Smooth muscle cell (in vitro differentiated cells): ENCODE measurements at regions not wholly inside any gene's neighbourhood (a gene's known extent, or its start where the extent isn't known, plus 50 kb on each side); places are given as distances from the start of the nearest gene placed in this dataset.

Source experiments
- DNase-seq: peaks from one replicate; lab custom pipeline; 2025; ENCODE audit not compliant: unreplicated experiment; lab: John Stamatoyannopoulos, UW
- H2AFZ ChIP-seq: fragments of 200-600 bp; sonication (generic); 2 replicates; pipeline ENCODE4 v1.6.0; 2016; ENCODE audit warnings: antibody characterized with exemption, low read depth, mild to moderate bottlenecking
- H3F3A ChIP-seq: fragments of 200-600 bp; sonication (generic); 2 replicates; pipeline ENCODE4 v1.6.0; 2017; ENCODE audit warnings: antibody characterized with exemption, low read depth
- H3K27ac ChIP-seq: fragments of 200-600 bp; sonication (generic); 2 replicates; pipeline ENCODE4 v1.5.1; 2016; ENCODE audit warnings: low read depth, mild to moderate bottlenecking
- H3K27me3 ChIP-seq: fragments of 200-600 bp; sonication (generic); 2 replicates; pipeline ENCODE4 v1.6.1; 2016; ENCODE audit warnings: low read depth, mild to moderate bottlenecking
- H3K36me3 ChIP-seq: fragments of 200-600 bp; sonication (generic); 2 replicates; pipeline ENCODE4 v1.5.1; 2016; ENCODE audit warnings: low read depth
- H3K4me1 ChIP-seq: fragments of 200-600 bp; sonication (generic); 2 replicates; pipeline ENCODE4 v1.5.1; 2016; ENCODE audit warnings: low read depth
- H3K4me2 ChIP-seq: fragments of 200-600 bp; sonication (generic); 2 replicates; pipeline ENCODE4 v1.6.0; 2016; ENCODE audit warnings: mild to moderate bottlenecking
- H3K4me3 ChIP-seq: fragments of 200-600 bp; sonication (generic); 2 replicates; pipeline ENCODE4 v1.5.1; 2016; ENCODE audit warnings: mild to moderate bottlenecking
- H3K79me2 ChIP-seq: fragments of 200-600 bp; sonication (generic); 2 replicates; pipeline ENCODE4 v1.6.0; 2016; ENCODE audit warnings: low read depth, mild to moderate bottlenecking
- H3K9ac ChIP-seq: fragments of 200-600 bp; sonication (generic); 2 replicates; pipeline ENCODE4 v1.6.0; 2016; ENCODE audit warnings: low read depth
- H3K9me3 ChIP-seq: fragments of 200-600 bp; sonication (generic); replicated peaks from 2 replicates; pipeline ENCODE4 v1.5.1; 2016; ENCODE audit warnings: low read depth
- H4K20me1 ChIP-seq: fragments of 200-600 bp; sonication (generic); 2 replicates; pipeline ENCODE4 v1.6.0; 2016; ENCODE audit warnings: low read depth
- WGBS: methylation state at CpG from one replicate; pipeline ENCODE4 v1.1.7; 2016; ENCODE audit warnings: low lambda C conversion rate; 5-methylcytosine and 5-hydroxymethylcytosine counted together
- TF ChIP-seq, protein P1 (sequence below): fragments of 200-600 bp; sonication (generic); IDR thresholded peaks from 2 replicates; pipeline ENCODE4 v1.5.1; 2017; ENCODE audit warnings: borderline replicate concordance, mild to moderate bottlenecking, antibody characterized with exemption; ENCODE audit not compliant: insufficient read depth, poor library complexity, severe bottlenecking

DNA sequence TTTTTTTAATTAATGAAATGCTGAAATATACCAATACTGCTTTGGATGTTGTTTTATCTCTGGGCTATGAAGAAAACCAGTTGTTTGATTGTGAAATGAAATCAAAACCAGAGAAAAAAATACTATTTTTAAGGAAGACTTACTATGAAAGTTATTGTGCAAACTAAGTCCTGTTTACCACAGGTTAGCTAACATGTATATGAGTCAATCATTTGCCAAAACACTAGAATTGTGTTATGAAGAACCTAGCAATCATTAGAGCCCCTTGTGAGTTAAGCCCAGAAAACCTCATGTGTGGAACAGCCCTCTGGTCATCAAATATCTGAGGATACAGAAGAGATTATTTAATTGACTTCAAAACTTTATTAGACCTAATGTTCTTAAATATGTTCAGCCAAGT lies 83.7 kb downstream of the FAT3 start:
- H3K27me3 ChIP-seq: no peaks in the 10 kb centered on the region
- no peak overlapping the region for H3K4me2 ChIP-seq
- peaks cover 32% of the 10 kb centered on the region for H3K4me1 ChIP-seq
- no peaks in the 10 kb centered on the region for H3K36me3 ChIP-seq
- no peak overlapping the region for H3K9ac ChIP-seq
- H3K9me3 ChIP-seq: no peaks in the 10 kb centered on the region
- no peak overlapping the region for H3K4me3 ChIP-seq
- TF ChIP-seq, protein P1, sequence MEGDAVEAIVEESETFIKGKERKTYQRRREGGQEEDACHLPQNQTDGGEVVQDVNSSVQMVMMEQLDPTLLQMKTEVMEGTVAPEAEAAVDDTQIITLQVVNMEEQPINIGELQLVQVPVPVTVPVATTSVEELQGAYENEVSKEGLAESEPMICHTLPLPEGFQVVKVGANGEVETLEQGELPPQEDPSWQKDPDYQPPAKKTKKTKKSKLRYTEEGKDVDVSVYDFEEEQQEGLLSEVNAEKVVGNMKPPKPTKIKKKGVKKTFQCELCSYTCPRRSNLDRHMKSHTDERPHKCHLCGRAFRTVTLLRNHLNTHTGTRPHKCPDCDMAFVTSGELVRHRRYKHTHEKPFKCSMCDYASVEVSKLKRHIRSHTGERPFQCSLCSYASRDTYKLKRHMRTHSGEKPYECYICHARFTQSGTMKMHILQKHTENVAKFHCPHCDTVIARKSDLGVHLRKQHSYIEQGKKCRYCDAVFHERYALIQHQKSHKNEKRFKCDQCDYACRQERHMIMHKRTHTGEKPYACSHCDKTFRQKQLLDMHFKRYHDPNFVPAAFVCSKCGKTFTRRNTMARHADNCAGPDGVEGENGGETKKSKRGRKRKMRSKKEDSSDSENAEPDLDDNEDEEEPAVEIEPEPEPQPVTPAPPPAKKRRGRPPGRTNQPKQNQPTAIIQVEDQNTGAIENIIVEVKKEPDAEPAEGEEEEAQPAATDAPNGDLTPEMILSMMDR: no peak
- DNase-seq: no peak
- H3K79me2 ChIP-seq: no peaks in the 10 kb centered on the region
- no peaks in the 10 kb centered on the region for H3F3A ChIP-seq
- H3K27ac ChIP-seq: no peak overlapping the region
- H2AFZ ChIP-seq: no peak overlapping the region
- no peaks in the 10 kb centered on the region for H4K20me1 ChIP-seq

DNA sequence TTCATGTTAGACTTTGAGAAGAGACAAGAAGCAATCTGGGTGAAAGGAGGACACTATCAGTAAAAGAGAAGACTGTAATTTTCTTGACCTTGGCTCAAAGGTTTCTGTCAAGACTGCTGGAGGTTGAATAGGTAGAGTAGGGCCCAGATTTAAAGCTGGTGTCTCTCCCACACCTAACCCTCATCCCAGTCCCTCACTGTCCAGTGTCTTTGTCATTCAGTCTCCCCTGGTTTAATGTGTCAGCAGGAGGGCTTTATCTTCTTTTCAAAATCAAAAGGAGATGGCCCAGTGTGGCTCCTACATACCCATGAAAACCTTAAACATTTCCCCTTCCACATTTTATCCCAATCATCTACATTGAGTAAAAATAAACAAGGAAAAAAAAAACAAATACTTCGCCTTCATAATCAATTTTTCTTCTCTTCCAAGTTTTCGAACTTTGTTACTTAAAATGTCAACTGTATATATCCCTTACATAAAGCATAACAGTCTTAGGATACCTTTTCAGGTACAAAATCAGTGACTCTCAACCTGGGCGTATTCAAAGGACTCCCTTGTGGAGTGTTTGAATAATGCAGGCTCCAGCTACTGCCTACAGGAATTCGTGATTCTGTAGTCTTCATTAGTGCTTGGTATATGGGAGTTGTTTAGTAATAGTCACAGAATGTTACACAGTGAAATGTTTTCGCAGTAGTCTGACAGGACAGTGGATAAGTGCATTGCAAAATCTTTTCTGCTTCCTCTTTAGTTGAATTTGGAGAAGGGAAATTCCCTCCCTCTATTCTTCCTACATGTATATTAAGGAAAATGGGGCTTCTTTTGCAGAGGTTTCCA lies 87.2 kb downstream of the FAT3 start:
- Histone ChIP-seq H3K4me1 (peaks cover 32% of the 10 kb centered on the region), H3K9me3 (no peaks in the 10 kb centered on the region), H3K79me2 (no peaks in the 10 kb centered on the region), H3F3A (no peaks in the 10 kb centered on the region), H3K4me2 (no peak overlapping the region), H3K36me3 (no peaks in the 10 kb centered on the region), H3K4me3 (no peak overlapping the region), H3K9ac (no peak overlapping the region), H3K27me3 (no peaks in the 10 kb centered on the region), H4K20me1 (no peaks in the 10 kb centered on the region), H3K27ac (no peak overlapping the region), H2AFZ (peak overlapping the region; percentile 3)
- TF ChIP-seq, protein P1: peak; percentile 16
- 52% methylated on average over 5 of the region's 5 CpGs for WGBS
- DNase-seq: no peak

DNA sequence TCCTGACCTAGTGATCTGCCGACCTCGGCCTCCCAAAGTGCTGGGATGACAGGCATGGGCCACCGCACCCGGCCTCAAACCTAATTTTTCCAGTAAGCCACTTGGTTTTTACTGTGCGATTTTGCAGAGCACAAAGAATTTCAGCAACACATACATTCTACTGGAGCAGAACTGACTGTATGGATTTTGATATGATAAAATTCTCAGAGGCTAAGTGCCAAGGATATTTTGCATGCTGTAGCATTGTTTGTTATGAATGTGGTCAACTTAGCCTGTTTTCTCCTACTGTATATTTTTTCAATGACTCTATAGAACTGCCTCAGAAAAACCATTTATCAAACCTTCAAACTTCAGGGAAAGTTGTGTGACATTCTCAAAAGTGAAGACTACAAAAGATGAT lies 89.2 kb downstream of the FAT3 start:
- Histone ChIP-seq H3K4me1 (peaks cover 29% of the 10 kb centered on the region), H3K79me2 (no peaks in the 10 kb centered on the region), H3K9me3 (no peaks in the 10 kb centered on the region), H3F3A (no peaks in the 10 kb centered on the region), H3K36me3 (no peaks in the 10 kb centered on the region), H3K27ac (no peak overlapping the region), H3K27me3 (no peaks in the 10 kb centered on the region), H4K20me1 (no peaks in the 10 kb centered on the region), H2AFZ (no peak overlapping the region), H3K4me3 (no peak overlapping the region), H3K4me2 (no peak overlapping the region), H3K9ac (no peak overlapping the region)
- DNase-seq: no peak
- TF ChIP-seq, protein P1: no peak
- WGBS: 84% methylated on average over 5 of the region's 5 CpGs

DNA sequence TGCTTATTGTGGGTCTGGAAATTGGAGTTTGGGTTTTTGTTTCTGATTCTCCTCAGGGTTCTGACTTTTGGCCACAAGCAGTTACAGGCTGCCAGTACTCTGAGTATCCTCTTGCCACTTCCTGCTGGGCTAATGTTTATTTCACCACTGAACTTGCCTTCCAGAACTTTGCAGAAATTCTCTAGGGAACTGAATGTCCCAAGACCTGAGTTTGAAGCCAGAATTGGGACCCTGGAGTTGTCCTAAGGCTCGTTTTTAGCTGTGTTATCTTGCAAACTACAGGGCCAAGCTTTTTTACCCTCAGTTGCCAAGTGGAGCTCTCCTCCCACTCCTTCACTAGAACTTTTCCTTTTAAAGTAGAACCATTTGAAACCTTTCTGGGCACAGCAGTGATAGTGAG lies 89.9 kb downstream of the FAT3 start:
- no peak overlapping the region for H3K4me3 ChIP-seq
- no peaks in the 10 kb centered on the region for H3K27me3 ChIP-seq
- H3F3A ChIP-seq: no peaks in the 10 kb centered on the region
- TF ChIP-seq, protein P1: no peak
- H3K9me3 ChIP-seq: no peaks in the 10 kb centered on the region
- 42% methylated on average over 1 of the region's 1 CpG for WGBS
- no peak overlapping the region for H3K4me2 ChIP-seq
- no peaks in the 10 kb centered on the region for H3K79me2 ChIP-seq
- H3K36me3 ChIP-seq: no peaks in the 10 kb centered on the region
- no peak overlapping the region for H3K27ac ChIP-seq
- no peak overlapping the region for H3K9ac ChIP-seq
- H4K20me1 ChIP-seq: no peaks in the 10 kb centered on the region
- H2AFZ ChIP-seq: no peak overlapping the region
- no peak for DNase-seq
- H3K4me1 ChIP-seq: peaks cover 25% of the 10 kb centered on the region
